Endothelial cell of umbilical vein (primary cell): ENCODE measurements at regions not wholly inside any gene's neighbourhood (a gene's known extent, or its start where the extent isn't known, plus 50 kb on each side); places are given as distances from the start of the nearest gene placed in this dataset.

Experiments
- BruUV-seq: library from RNA; stranded (reverse); fragments of 400-500 nt; replicated peaks from 2 replicates; lab custom pipeline; 2021; lab: Mats Ljungman, UMichigan
- CTCF ChIA-PET: fragments of 300-600, 350-600 bp; sonication (Branson Sonifier 250); formaldehyde crosslinking; loops from one replicate; lab custom pipeline; 2021; ENCODE audit warnings: antibody characterized with exemption, inconsistent platforms; lab: Charles Lee
- POLR2A ChIA-PET: fragments of 300-600, 350-600 bp; sonication (Branson Sonifier 250); formaldehyde crosslinking; loops from one replicate; lab custom pipeline; 2021; ENCODE audit warnings: antibody characterized with exemption, inconsistent platforms; lab: Charles Lee
- DNase-seq: peaks from one replicate; pipeline ENCODE4 v3.0.0-alpha.2; 2011; ENCODE audit warnings: low read depth, low spot score
- FAIRE-seq: peaks from 2 replicates; lab custom pipeline; 2011; peaks lifted over from hg19 to GRCh38; lab: Jason Lieb, UNC
- H2AFZ ChIP-seq: 2 replicates; pipeline ENCODE4 v1.6.0; 2012; ENCODE audit warnings: low read depth, low read length, control low read depth, inconsistent platforms
- H3K27ac ChIP-seq: 2 replicates; pipeline ENCODE4 v1.5.1; 2011; ENCODE audit warnings: low read depth, mild to moderate bottlenecking, control low read depth, low read length, moderate library complexity; ENCODE audit not compliant: insufficient read depth
- H3K27me3 ChIP-seq, 2 experiments: 2 replicates each; pipeline versions ENCODE4 v1.6.0 to v1.6.1; 2011; ENCODE audit warnings: low read length in 2 of 2, mixed read lengths in 1 of 2; ENCODE audit not compliant: control insufficient read depth in 2 of 2, insufficient read depth in 2 of 2
- H3K36me3 ChIP-seq, 2 experiments: 2 replicates in 1 of 2; 3 replicates in 1 of 2; pipeline ENCODE4 v1.5.1; 2011; ENCODE audit warnings: low read length in 2 of 2, mild to moderate bottlenecking in 1 of 2, moderate library complexity in 1 of 2; ENCODE audit not compliant: control insufficient read depth in 2 of 2, insufficient read depth in 2 of 2; ENCODE audit errors: extremely low read depth in 1 of 2
- H3K4me1 ChIP-seq: 3 replicates; pipeline ENCODE4 v1.5.1; 2011; ENCODE audit warnings: mild to moderate bottlenecking, low read length; ENCODE audit not compliant: control insufficient read depth, insufficient read depth; ENCODE audit errors: extremely low read depth
- H3K4me2 ChIP-seq: 2 replicates; pipeline ENCODE4 v1.6.1; 2011; ENCODE audit warnings: low read length, control low read depth, mixed read lengths; ENCODE audit not compliant: insufficient read depth
- H3K4me3 ChIP-seq, 3 experiments: fragments of 200-600 bp in 1 of 3; sonication (generic), shearing (Covaris generic) in 1 of 3; replicated peaks in 1 of 3; 2 replicates each; pipeline ENCODE4 v1.5.1; 2011 to 2016; ENCODE audit warnings: control low read depth in 3 of 3, low read length in 3 of 3, mild to moderate bottlenecking in 2 of 3, inconsistent platforms in 1 of 3, low read depth in 1 of 3, moderate library complexity in 1 of 3; ENCODE audit not compliant: insufficient read depth in 1 of 3
- H3K79me2 ChIP-seq: 2 replicates; pipeline ENCODE4 v1.6.0; 2012; ENCODE audit warnings: low read length, inconsistent platforms; ENCODE audit not compliant: control insufficient read depth, insufficient read depth
- H3K9ac ChIP-seq: replicated peaks from 2 replicates; pipeline ENCODE3; 2011; ENCODE audit warnings: low read length, control low read depth; ENCODE audit not compliant: insufficient read depth; ENCODE audit errors: extremely low read depth
- H3K9me1 ChIP-seq: replicated peaks from 3 replicates; pipeline ENCODE4 v1.6.0; 2011; ENCODE audit warnings: mild to moderate bottlenecking, low read length; ENCODE audit not compliant: control insufficient read depth, insufficient read depth; ENCODE audit errors: extremely low read depth
- H3K9me3 ChIP-seq: replicated peaks from 2 replicates; pipeline ENCODE4 v1.5.1; 2012; ENCODE audit warnings: low read length, inconsistent platforms; ENCODE audit not compliant: control insufficient read depth, insufficient read depth
- H4K20me1 ChIP-seq: replicated peaks from 2 replicates; pipeline ENCODE3; 2011; ENCODE audit warnings: mild to moderate bottlenecking, low read length; ENCODE audit not compliant: control insufficient read depth, insufficient read depth; ENCODE audit errors: extremely low read depth
- FOS ChIP-seq: IDR thresholded peaks from 2 replicates; pipeline ENCODE4 v1.6.1; 2011; ENCODE audit warnings: mild to moderate bottlenecking, low read length, moderate library complexity, borderline replicate concordance; ENCODE audit not compliant: insufficient read depth
- JUN ChIP-seq: IDR thresholded peaks from 2 replicates; pipeline ENCODE4 v1.6.1; 2011; ENCODE audit warnings: borderline replicate concordance, low read depth; ENCODE audit not compliant: insufficient read length, insufficient read depth
- POLR2AphosphoS5 ChIP-seq: IDR thresholded peaks from 2 replicates; pipeline ENCODE4 v1.6.1; 2012; ENCODE audit warnings: low read depth, mild to moderate bottlenecking, control low read depth, low read length, moderate library complexity; ENCODE audit not compliant: insufficient read depth
- dilution Hi-C: fragments of 300-500 bp; cut with MboI; formaldehyde crosslinking; loops from one replicate; pipeline ENCODE4 v1.15.0; 2019; ENCODE audit warnings: low sequenced_read_pairs; ENCODE audit not compliant: extremely low pct_ligation_motif_present
- intact Hi-C: fragments of 100-400 bp; cut with micrococcal nuclease; formaldehyde crosslinking; loops from one replicate; pipeline ENCODE4 v1.10.0; 2022
- TF ChIP-seq, protein P1 (sequence below), 2 donors: IDR thresholded peaks; 1 replicate in 1 of 2; 2 replicates in 1 of 2; pipeline ENCODE4 v1.5.1; 2011; ENCODE audit warnings: low read length in 2 of 2, mild to moderate bottlenecking in 2 of 2, moderate library complexity in 2 of 2, control low read depth in 1 of 2, inconsistent platforms in 1 of 2, low read depth in 1 of 2; ENCODE audit not compliant: insufficient read depth in 1 of 2; ENCODE audit errors: extremely low read depth in 1 of 2

DNA sequence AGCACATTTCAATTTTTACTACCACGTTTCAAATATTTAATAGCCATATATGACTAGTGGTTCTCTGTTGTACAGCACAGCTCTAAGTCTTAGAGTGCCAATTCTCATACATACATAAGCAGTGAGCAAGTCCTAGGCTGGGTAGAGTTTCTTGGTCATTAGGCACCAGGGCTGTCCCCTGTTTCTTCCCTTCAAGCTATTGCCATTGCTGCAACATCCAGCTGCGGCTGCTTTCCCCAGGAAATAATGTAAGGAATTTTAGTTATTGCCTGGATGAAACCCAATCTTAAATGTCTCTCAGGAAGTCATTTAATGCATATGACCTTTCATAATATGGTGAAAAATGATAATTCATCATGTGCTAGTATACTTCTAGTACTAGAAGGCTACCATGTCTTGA lies 74.1 kb upstream of the PPP3CA start:
- TF ChIP-seq, protein P1, sequence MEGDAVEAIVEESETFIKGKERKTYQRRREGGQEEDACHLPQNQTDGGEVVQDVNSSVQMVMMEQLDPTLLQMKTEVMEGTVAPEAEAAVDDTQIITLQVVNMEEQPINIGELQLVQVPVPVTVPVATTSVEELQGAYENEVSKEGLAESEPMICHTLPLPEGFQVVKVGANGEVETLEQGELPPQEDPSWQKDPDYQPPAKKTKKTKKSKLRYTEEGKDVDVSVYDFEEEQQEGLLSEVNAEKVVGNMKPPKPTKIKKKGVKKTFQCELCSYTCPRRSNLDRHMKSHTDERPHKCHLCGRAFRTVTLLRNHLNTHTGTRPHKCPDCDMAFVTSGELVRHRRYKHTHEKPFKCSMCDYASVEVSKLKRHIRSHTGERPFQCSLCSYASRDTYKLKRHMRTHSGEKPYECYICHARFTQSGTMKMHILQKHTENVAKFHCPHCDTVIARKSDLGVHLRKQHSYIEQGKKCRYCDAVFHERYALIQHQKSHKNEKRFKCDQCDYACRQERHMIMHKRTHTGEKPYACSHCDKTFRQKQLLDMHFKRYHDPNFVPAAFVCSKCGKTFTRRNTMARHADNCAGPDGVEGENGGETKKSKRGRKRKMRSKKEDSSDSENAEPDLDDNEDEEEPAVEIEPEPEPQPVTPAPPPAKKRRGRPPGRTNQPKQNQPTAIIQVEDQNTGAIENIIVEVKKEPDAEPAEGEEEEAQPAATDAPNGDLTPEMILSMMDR (IDR thresholded peaks at IDR 0.05; ENCODE audit: extremely low read depth in 1 of 2, insufficient read depth in 1 of 2, low read depth in 1 of 2, low read length in 2 of 2), result no peak
- TF ChIP-seq FOS (no peak), POLR2AphosphoS5 (no peak)
- no peaks in the 10 kb centered on the region for H3K9me3 ChIP-seq
- intact Hi-C loops (loop anchor here (10.0 kb wide), 1 partner anchor 843 kb away; no protein-coding TSS in a partner anchor), dilution Hi-C loops (no loop called here)
- H3K9me1 ChIP-seq, result no peaks in the 10 kb centered on the region
- no peak overlapping the region for H3K4me3 ChIP-seq
- H3K4me2 ChIP-seq, result no peak overlapping the region
- no TSS peak for BruUV-seq
- peaks cover 16% of the 10 kb centered on the region for H3K4me1 ChIP-seq
- no peak overlapping the region for H3K9ac ChIP-seq
- H3K36me3 ChIP-seq, result no peaks in the 10 kb centered on the region
- no peak overlapping the region for H3K27ac ChIP-seq
- H4K20me1 ChIP-seq, result no peaks in the 10 kb centered on the region
- CTCF ChIA-PET, result interaction anchor here (1.0 kb wide), 1 partner anchor 1328 kb away, joined by 3 read pairs; no protein-coding TSS in a partner anchor
- POLR2A ChIA-PET, result interaction anchor here (0.6 kb wide), 1 partner anchor 74 kb away, joined by 3 read pairs; the partner anchor contains the start of gene PPP3CA
- no peaks in the 10 kb centered on the region for H3K79me2 ChIP-seq
- H2AFZ ChIP-seq, result no peak overlapping the region
- no peak for FAIRE-seq
- no peaks in the 10 kb centered on the region for H3K27me3 ChIP-seq
- DNase-seq, result no peak

- no peak overlapping the region for H3K4me3 ChIP-seq
- H3K79me2 ChIP-seq, result no peaks in the 10 kb centered on the region
- H3K36me3 ChIP-seq, result no peaks in the 10 kb centered on the region
- no peak overlapping the region for H3K4me2 ChIP-seq
- intact Hi-C loops, result loop anchor here (10.0 kb wide), 1 partner anchor 844 kb away; no protein-coding TSS in a partner anchor
- no peak overlapping the region for H3K27ac ChIP-seq
- no peaks in the 10 kb centered on the region for H4K20me1 ChIP-seq
- no peaks in the 10 kb centered on the region for H3K9me3 ChIP-seq
- no peak for FAIRE-seq
- peak; percentile 40 for DNase-seq
- ChIA-PET POLR2A (no interaction called here), CTCF (interaction anchor here (0.5 kb wide), 1 partner anchor 109 kb away, joined by 4 read pairs; no protein-coding TSS in a partner anchor)
- H3K27me3 ChIP-seq, result no peaks in the 10 kb centered on the region
- H3K9ac ChIP-seq, result no peak overlapping the region
- H2AFZ ChIP-seq, result no peak overlapping the region
- H3K4me1 ChIP-seq, result peaks cover 16% of the 10 kb centered on the region
- TF ChIP-seq, protein P1 (IDR thresholded peaks at IDR 0.05; ENCODE audit: extremely low read depth in 1 of 2, insufficient read depth in 1 of 2, low read depth in 1 of 2, low read length in 2 of 2), result no peak
- peak; percentile 11 for TF ChIP-seq FOS
- TF ChIP-seq JUN, result no peak
- no peaks in the 10 kb centered on the region for H3K9me1 ChIP-seq
- no TSS peak for BruUV-seq
- dilution Hi-C loops, result no loop called here
These were observed 73.3 kb upstream of the PPP3CA start for GRCh38 chr4:101420661-101421060.
